DOHH2 (cell line): ENCODE measurements at regions not wholly inside any gene's neighbourhood (a gene's known extent, or its start where the extent isn't known, plus 50 kb on each side); places are given as distances from the start of the nearest gene placed in this dataset.

Experiments used
- H3F3A ChIP-seq: fragments of 200-600 bp; sonication (generic), shearing (Covaris generic); 2 replicates; pipeline ENCODE4 v1.6.0; 2016; ENCODE audit warnings: antibody characterized with exemption, mild to moderate bottlenecking; ENCODE audit not compliant: control insufficient read depth, insufficient read depth
- H3K27ac ChIP-seq: fragments of 200-600 bp; sonication (generic); 2 replicates; pipeline ENCODE4 v1.5.1; 2014; ENCODE audit warnings: low read depth, mild to moderate bottlenecking, low read length, moderate library complexity
- H3K27me3 ChIP-seq: fragments of 200-600 bp; sonication (generic); 2 replicates; pipeline ENCODE4 v1.6.1; 2014; ENCODE audit warnings: mild to moderate bottlenecking, low read length, mixed read lengths; ENCODE audit not compliant: control insufficient read depth
- H3K36me3 ChIP-seq: fragments of 200-600 bp; sonication (generic); 2 replicates; pipeline ENCODE4 v1.6.1; 2014; ENCODE audit warnings: mild to moderate bottlenecking, low read length, moderate library complexity, mixed read lengths; ENCODE audit not compliant: control insufficient read depth
- H3K4me1 ChIP-seq: fragments of 200-600 bp; sonication (generic); 2 replicates; pipeline ENCODE4 v1.6.1; 2014; ENCODE audit warnings: mild to moderate bottlenecking, low read length, mixed read lengths; ENCODE audit not compliant: control insufficient read depth
- H3K4me2 ChIP-seq: fragments of 200-600 bp; sonication (generic); 2 replicates; pipeline ENCODE4 v1.6.0; 2014; ENCODE audit warnings: mild to moderate bottlenecking, low read length, moderate library complexity
- H3K4me3 ChIP-seq: fragments of 200-600 bp; sonication (generic); 2 replicates; pipeline ENCODE4 v1.5.1; 2014; ENCODE audit warnings: mild to moderate bottlenecking, low read length, mixed read lengths
- H3K79me2 ChIP-seq: fragments of 200-600 bp; sonication (generic); 2 replicates; pipeline ENCODE4 v1.6.1; 2014; ENCODE audit warnings: mild to moderate bottlenecking, low read length, mixed read lengths; ENCODE audit not compliant: control insufficient read depth
- H3K9me2 ChIP-seq: fragments of 200-600 bp; sonication (generic); replicated peaks from 2 replicates; pipeline ENCODE4 v1.6.1; 2014; ENCODE audit warnings: mild to moderate bottlenecking, low read length, mixed read lengths; ENCODE audit not compliant: control insufficient read depth
- H3K9me3 ChIP-seq: fragments of 200-600 bp; sonication (generic); 2 replicates; pipeline ENCODE4 v1.6.1; 2014; ENCODE audit warnings: antibody characterized with exemption, low read length, mixed read lengths; ENCODE audit not compliant: control insufficient read depth, insufficient read depth
- H4K20me1 ChIP-seq: fragments of 200-600 bp; sonication (generic); 2 replicates; pipeline ENCODE4 v1.6.0; 2014; ENCODE audit warnings: low read depth, mild to moderate bottlenecking, antibody characterized with exemption, low read length, moderate library complexity; ENCODE audit not compliant: control insufficient read depth, insufficient read depth
- EZH2phosphoT487 ChIP-seq: fragments of 200-600 bp; sonication (generic); IDR thresholded peaks from 2 replicates; pipeline ENCODE4 v1.6.1; 2017; ENCODE audit warnings: borderline replicate concordance, mild to moderate bottlenecking, antibody characterized with exemption, low read length, moderate library complexity, mixed read lengths
- TF ChIP-seq, protein P1 (sequence below): fragments of 200-600 bp; sonication (generic); IDR thresholded peaks from one replicate; pipeline ENCODE4 v1.5.1; 2014; ENCODE audit warnings: antibody characterized with exemption, mild to moderate bottlenecking, low read depth, low read length; ENCODE audit not compliant: poor library complexity, severe bottlenecking

GRCh38 chr5:142507531-142508372 lies 178.1 kb downstream of the FGF1 start:
- no peak for TF ChIP-seq EZH2phosphoT487
- TF ChIP-seq, protein P1, sequence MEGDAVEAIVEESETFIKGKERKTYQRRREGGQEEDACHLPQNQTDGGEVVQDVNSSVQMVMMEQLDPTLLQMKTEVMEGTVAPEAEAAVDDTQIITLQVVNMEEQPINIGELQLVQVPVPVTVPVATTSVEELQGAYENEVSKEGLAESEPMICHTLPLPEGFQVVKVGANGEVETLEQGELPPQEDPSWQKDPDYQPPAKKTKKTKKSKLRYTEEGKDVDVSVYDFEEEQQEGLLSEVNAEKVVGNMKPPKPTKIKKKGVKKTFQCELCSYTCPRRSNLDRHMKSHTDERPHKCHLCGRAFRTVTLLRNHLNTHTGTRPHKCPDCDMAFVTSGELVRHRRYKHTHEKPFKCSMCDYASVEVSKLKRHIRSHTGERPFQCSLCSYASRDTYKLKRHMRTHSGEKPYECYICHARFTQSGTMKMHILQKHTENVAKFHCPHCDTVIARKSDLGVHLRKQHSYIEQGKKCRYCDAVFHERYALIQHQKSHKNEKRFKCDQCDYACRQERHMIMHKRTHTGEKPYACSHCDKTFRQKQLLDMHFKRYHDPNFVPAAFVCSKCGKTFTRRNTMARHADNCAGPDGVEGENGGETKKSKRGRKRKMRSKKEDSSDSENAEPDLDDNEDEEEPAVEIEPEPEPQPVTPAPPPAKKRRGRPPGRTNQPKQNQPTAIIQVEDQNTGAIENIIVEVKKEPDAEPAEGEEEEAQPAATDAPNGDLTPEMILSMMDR = no peak
- H3K9me3 ChIP-seq = no peaks in the 10 kb centered on the region
- no peaks in the 10 kb centered on the region for H3K27me3 ChIP-seq
- H3F3A ChIP-seq = no peaks in the 10 kb centered on the region
- H3K4me3 ChIP-seq = no peak overlapping the region
- no peak overlapping the region for H3K4me2 ChIP-seq
- H3K4me1 ChIP-seq = no peaks in the 10 kb centered on the region
- no peaks in the 10 kb centered on the region for H3K36me3 ChIP-seq
- H3K79me2 ChIP-seq = no peaks in the 10 kb centered on the region
- no peaks in the 10 kb centered on the region for H4K20me1 ChIP-seq
- H3K27ac ChIP-seq = no peak overlapping the region
- no peaks in the 10 kb centered on the region for H3K9me2 ChIP-seq

DNA sequence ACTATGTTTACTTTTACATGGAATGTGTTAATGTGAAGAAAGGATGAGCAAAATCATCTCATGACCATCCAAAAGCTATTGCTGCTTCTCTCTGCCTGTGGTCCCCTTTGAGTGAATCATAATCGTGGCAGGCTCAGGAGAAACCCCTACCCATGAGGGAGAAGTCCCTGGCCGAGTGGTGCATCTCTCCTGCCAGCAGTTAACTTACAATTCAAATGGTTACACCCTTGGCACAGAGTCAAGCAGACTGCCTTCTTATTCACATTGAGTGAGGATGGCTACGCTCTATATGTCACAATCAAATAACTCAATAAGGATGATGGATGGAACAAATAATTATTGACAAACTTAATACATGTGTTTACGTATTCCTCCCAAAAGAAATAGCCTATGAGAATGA lies 179.1 kb downstream of the FGF1 start:
- no peak overlapping the region for H3K4me2 ChIP-seq
- H3K79me2 ChIP-seq = no peaks in the 10 kb centered on the region
- H4K20me1 ChIP-seq = no peaks in the 10 kb centered on the region
- no peaks in the 10 kb centered on the region for H3F3A ChIP-seq
- no peaks in the 10 kb centered on the region for H3K27me3 ChIP-seq
- no peaks in the 10 kb centered on the region for H3K9me2 ChIP-seq
- TF ChIP-seq, protein P1 = no peak
- no peak for TF ChIP-seq EZH2phosphoT487
- no peaks in the 10 kb centered on the region for H3K9me3 ChIP-seq
- no peaks in the 10 kb centered on the region for H3K36me3 ChIP-seq
- no peak overlapping the region for H3K4me3 ChIP-seq
- H3K27ac ChIP-seq = no peak overlapping the region
- H3K4me1 ChIP-seq = no peaks in the 10 kb centered on the region

DNA sequence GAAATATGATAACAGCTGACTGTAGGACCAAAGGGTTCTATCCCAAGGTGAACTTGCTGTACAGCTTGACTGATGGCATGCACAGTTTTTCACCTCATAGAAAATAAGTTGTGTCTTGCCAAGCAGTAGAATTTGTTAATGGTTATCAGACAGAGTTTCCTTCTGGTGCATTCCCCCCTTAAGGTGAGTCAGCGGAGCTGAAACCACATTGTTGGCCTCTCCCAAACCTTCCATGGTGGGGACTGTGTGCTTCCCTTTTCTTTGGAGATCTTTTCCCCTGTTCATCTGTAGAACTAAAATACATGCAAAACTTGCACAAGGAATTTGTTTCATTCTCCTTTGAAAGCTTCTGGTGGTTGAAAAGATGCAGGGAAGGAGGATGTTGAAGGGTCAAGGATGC lies 179.8 kb downstream of the FGF1 start:
- TF ChIP-seq EZH2phosphoT487 = no peak
- TF ChIP-seq, protein P1 = no peak
- no peaks in the 10 kb centered on the region for H3K9me2 ChIP-seq
- H3K9me3 ChIP-seq = no peaks in the 10 kb centered on the region
- H3K4me1 ChIP-seq = no peaks in the 10 kb centered on the region
- no peaks in the 10 kb centered on the region for H3F3A ChIP-seq
- H4K20me1 ChIP-seq = no peaks in the 10 kb centered on the region
- no peaks in the 10 kb centered on the region for H3K27me3 ChIP-seq
- H3K4me3 ChIP-seq = no peak overlapping the region
- H3K79me2 ChIP-seq = no peaks in the 10 kb centered on the region
- H3K36me3 ChIP-seq = no peaks in the 10 kb centered on the region
- no peak overlapping the region for H3K27ac ChIP-seq
- no peak overlapping the region for H3K4me2 ChIP-seq
